SK-N-SH treated with all-trans-retinoic acid at 6 μM for 48 hours (cell line): ENCODE measurements at regions not wholly inside any gene's neighbourhood (a gene's known extent, or its start where the extent isn't known, plus 50 kb on each side); places are given as distances from the start of the nearest gene placed in this dataset.

Experiments used
- ATAC-seq: fragments of 200-7000 bp; cut with Tn5 transposase; 3 replicates; pipeline ENCODE4 v1.9.1; 2020; ENCODE audit warnings: mild to moderate bottlenecking, moderate library complexity
- ARNTL ChIP-seq: fragments of 450-650 bp; formaldehyde crosslinking; IDR thresholded peaks from 2 replicates; pipeline ENCODE4 v1.5.0; 2020; ENCODE audit warnings: low read depth, mild to moderate bottlenecking, moderate library complexity, borderline replicate concordance
- BACH2 ChIP-seq: fragments of 250-450 bp; sonication (Bioruptor Pico); IDR thresholded peaks from 2 replicates; pipeline ENCODE4 v1.9.0; 2021; ENCODE audit warnings: mild to moderate bottlenecking, borderline replicate concordance
- CSDC2 ChIP-seq: fragments of 250-450 bp; sonication (Bioruptor Pico); IDR thresholded peaks from 2 replicates; pipeline ENCODE4 v1.5.0; 2020; ENCODE audit warnings: mild to moderate bottlenecking, moderate library complexity
- ESRRG ChIP-seq: fragments of 250-450 bp; sonication (Bioruptor Pico); IDR thresholded peaks from 2 replicates; pipeline ENCODE4 v1.6.1; 2021; ENCODE audit warnings: mild to moderate bottlenecking
- GLIS3 ChIP-seq: fragments of 250-450 bp; sonication (Bioruptor Pico); IDR thresholded peaks from 2 replicates; pipeline ENCODE4 v1.5.0; 2020; ENCODE audit warnings: mild to moderate bottlenecking, moderate library complexity
- ISL1 ChIP-seq: fragments of 250-450 bp; sonication (Bioruptor Pico); IDR thresholded peaks from 2 replicates; pipeline ENCODE4 v2.1.2; 2022; ENCODE audit warnings: mild to moderate bottlenecking, moderate library complexity
- OSR1 ChIP-seq: fragments of 250-450 bp; sonication (Bioruptor Pico); IDR thresholded peaks from 2 replicates; pipeline ENCODE4 v1.8.0; 2022; ENCODE audit warnings: moderate library complexity, mild to moderate bottlenecking, inconsistent platforms
- PPARA ChIP-seq: fragments of 250-450 bp; sonication (Bioruptor Pico); IDR thresholded peaks from 2 replicates; pipeline ENCODE4 v1.5.0; 2020; ENCODE audit warnings: mild to moderate bottlenecking, borderline replicate concordance
- RARB ChIP-seq: fragments of 250-450 bp; sonication (Bioruptor Pico); IDR thresholded peaks from 2 replicates; pipeline ENCODE4 v1.8.0; 2021; ENCODE audit warnings: mild to moderate bottlenecking, moderate library complexity
- SNAI2 ChIP-seq: fragments of 250-450 bp; sonication (Bioruptor Pico); IDR thresholded peaks from 2 replicates; pipeline ENCODE4 v1.5.0; 2020; ENCODE audit warnings: mild to moderate bottlenecking, moderate library complexity
- TCF4 ChIP-seq: fragments of 250-450 bp; sonication (Bioruptor Pico); IDR thresholded peaks from 2 replicates; pipeline ENCODE4 v1.8.0; 2021; ENCODE audit warnings: mild to moderate bottlenecking, moderate library complexity, borderline replicate concordance
- TOX ChIP-seq: fragments of 250-450 bp; sonication (Bioruptor Pico); IDR thresholded peaks from 2 replicates; pipeline ENCODE4 v1.8.0; 2021; ENCODE audit warnings: mild to moderate bottlenecking, moderate library complexity, borderline replicate concordance
- ZFP3 ChIP-seq: fragments of 250-450 bp; sonication (Bioruptor Pico); IDR thresholded peaks from 2 replicates; pipeline ENCODE4 v1.5.0; 2020; ENCODE audit warnings: mild to moderate bottlenecking, moderate library complexity
- ZFP30 ChIP-seq: fragments of 450-650 bp; formaldehyde crosslinking; IDR thresholded peaks from 2 replicates; pipeline ENCODE4 v1.5.0; 2022; ENCODE audit warnings: mild to moderate bottlenecking, moderate library complexity
- ZNF565 ChIP-seq: fragments of 450-650 bp; formaldehyde crosslinking; conservative IDR thresholded peaks from 2 replicates; pipeline ENCODE4 v1.5.0; 2020; ENCODE audit warnings: low read depth, mild to moderate bottlenecking, moderate library complexity
- ZNF70 ChIP-seq: fragments of 450-650 bp; formaldehyde crosslinking; IDR thresholded peaks from 2 replicates; pipeline ENCODE4 v1.5.0; 2020; ENCODE audit warnings: mild to moderate bottlenecking, moderate library complexity
- ZNF8 ChIP-seq: fragments of 450-650 bp; formaldehyde crosslinking; IDR thresholded peaks from 2 replicates; pipeline ENCODE4 v1.5.0; 2020; ENCODE audit warnings: mild to moderate bottlenecking, moderate library complexity
- TF ChIP-seq, protein P1 (sequence below): fragments of 250-450 bp; sonication (Bioruptor Pico); IDR thresholded peaks from 2 replicates; pipeline ENCODE4 v1.5.1; 2020; ENCODE audit warnings: low read depth, mild to moderate bottlenecking, moderate library complexity
- TF ChIP-seq, protein P2 (sequence below): fragments of 250-450 bp; sonication (Bioruptor Pico); IDR thresholded peaks from 2 replicates; pipeline ENCODE4 v1.8.0; 2020; ENCODE audit warnings: mild to moderate bottlenecking, moderate library complexity, borderline replicate concordance
- TF ChIP-seq, protein P3 (sequence below): fragments of 250-450 bp; sonication (Bioruptor Pico); IDR thresholded peaks from 2 replicates; pipeline ENCODE4 v1.5.1; 2021; ENCODE audit warnings: mild to moderate bottlenecking, moderate library complexity
- TF ChIP-seq, protein P4 (sequence below): fragments of 250-450 bp; sonication (Bioruptor Pico); IDR thresholded peaks from 2 replicates; pipeline ENCODE4 v1.5.0; 2020; ENCODE audit warnings: mild to moderate bottlenecking, moderate library complexity
- TF ChIP-seq, protein P5 (sequence below): fragments of 250-450 bp; sonication (Bioruptor Pico); IDR thresholded peaks from 2 replicates; pipeline ENCODE4 v1.8.0; 2021; ENCODE audit warnings: low read depth, mild to moderate bottlenecking, moderate library complexity, borderline replicate concordance

DNA sequence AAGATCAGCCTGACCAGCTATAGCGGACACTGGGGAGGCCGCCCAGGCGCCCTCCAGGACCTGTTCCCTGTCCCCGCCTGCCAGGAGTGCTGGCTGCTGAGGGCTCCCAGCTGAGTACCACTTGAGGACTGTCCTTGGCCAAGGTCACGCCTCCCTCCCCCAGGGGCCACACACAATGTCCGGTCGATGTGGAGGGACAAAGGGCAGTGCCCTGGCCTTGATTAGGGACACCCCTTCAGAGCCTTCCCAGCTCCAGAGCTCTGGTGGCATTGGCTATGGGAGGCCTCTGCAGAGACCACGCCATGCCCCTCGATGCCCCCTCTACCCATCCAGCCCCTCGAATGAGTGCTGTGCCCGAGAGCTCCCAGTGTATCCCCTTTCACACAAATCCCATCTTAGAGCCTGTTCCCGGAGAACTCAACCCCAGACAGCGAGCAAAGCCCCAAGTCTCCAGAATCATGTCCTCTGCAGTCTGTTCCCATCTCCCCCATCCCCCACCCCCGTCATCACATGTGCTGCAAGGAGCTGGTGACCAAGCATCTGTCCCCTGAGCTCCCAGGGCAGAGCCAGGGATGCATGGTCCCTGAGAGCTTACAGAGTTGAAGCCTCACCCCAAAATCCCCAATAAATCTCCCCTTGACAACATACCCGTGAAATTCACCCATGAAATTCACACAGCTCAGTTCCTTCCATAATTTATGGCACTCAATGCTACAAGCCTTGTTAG, 158.9 kb downstream of the NUP210 start:
- TF ChIP-seq ZFP30 (no peak), ISL1 (CRISPR knock-in tag) (no peak), ARNTL (CRISPR knock-in tag) (no peak), ESRRG (CRISPR knock-in tag) (no peak), PPARA (CRISPR knock-in tag) (no peak)
- no peak for ATAC-seq

DNA sequence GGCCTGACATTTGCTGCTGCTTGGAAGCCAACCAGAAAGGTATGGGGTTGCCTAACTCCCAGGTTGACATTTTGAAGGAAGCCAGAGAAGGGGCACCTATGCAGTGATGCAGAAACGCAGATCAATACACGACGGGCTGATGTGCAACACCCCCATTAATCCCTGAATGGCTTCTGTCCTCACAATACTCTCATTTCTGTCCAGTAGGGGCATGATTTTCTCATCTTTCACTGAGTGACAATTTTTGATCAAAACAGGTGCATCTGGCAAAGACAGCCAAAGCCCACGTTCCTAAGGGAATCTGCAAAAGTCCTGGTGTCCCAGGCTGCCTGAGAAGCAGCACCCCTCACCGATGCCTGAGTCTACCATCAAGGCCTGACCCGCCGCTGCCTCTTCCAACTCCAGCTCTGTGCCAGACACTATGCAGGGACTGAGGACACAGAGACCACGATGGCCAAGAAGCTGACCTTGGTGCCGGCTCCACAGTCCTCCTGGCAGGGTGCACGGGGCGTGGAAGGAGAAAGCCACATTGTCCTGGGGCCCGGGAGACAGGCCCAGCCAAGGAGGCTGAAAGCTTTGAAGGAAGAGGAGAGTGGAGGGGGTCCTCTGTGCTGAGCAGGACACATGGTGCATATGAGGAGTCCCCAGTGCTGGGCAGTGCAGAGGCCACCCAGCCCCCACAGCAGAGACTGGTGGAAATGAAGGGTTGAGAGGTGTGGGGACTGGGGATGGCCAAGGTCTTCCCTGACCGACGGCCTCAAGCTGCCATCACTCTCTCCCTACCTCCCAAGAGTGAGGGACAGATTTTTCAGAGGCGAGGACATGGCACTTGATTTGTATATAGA, 159.6 kb downstream of the NUP210 start:
- peak; percentile 24; the same call in 1 of the 3 replicates for ATAC-seq
- TF ChIP-seq ZNF565 (no peak), ZFP30 (no peak), CSDC2 (CRISPR knock-in tag) (no peak), ISL1 (CRISPR knock-in tag) (no peak), ZNF70 (CRISPR knock-in tag) (no peak), ARNTL (CRISPR knock-in tag) (no peak)
- TF ChIP-seq, protein P1, sequence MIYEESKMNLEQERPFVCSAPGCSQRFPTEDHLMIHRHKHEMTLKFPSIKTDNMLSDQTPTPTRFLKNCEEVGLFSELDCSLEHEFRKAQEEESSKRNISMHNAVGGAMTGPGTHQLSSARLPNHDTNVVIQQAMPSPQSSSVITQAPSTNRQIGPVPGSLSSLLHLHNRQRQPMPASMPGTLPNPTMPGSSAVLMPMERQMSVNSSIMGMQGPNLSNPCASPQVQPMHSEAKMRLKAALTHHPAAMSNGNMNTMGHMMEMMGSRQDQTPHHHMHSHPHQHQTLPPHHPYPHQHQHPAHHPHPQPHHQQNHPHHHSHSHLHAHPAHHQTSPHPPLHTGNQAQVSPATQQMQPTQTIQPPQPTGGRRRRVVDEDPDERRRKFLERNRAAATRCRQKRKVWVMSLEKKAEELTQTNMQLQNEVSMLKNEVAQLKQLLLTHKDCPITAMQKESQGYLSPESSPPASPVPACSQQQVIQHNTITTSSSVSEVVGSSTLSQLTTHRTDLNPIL (CRISPR knock-in tag) = no peak
- TF ChIP-seq, protein P2, sequence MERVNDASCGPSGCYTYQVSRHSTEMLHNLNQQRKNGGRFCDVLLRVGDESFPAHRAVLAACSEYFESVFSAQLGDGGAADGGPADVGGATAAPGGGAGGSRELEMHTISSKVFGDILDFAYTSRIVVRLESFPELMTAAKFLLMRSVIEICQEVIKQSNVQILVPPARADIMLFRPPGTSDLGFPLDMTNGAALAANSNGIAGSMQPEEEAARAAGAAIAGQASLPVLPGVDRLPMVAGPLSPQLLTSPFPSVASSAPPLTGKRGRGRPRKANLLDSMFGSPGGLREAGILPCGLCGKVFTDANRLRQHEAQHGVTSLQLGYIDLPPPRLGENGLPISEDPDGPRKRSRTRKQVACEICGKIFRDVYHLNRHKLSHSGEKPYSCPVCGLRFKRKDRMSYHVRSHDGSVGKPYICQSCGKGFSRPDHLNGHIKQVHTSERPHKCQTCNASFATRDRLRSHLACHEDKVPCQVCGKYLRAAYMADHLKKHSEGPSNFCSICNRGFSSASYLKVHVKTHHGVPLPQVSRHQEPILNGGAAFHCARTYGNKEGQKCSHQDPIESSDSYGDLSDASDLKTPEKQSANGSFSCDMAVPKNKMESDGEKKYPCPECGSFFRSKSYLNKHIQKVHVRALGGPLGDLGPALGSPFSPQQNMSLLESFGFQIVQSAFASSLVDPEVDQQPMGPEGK (CRISPR knock-in tag) = no peak

DNA sequence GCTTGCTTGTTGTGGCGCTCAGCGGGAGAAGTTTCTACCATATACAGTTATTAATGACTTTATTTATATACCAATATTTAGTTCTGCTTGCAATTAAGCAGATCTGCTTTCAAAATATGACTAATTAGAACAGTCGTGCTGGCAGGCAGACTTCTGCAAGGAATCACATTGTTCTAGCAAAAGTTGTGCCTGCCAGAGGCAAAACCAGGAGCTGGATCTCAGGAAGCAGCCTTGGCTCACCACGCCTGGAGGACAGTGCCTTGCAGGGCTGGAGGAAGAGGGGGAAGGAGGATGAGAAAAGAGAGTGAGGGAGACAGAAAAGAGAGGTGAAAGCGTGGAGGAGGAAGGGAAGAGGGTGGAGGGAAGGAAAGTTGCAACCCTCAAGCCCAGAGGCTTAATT, 160.3 kb downstream of the NUP210 start:
- TF ChIP-seq ZFP3 (CRISPR knock-in tag) (no peak), GLIS3 (no peak), PPARA (CRISPR knock-in tag) (no peak), SNAI2 (no peak), OSR1 (CRISPR knock-in tag) (no peak), TOX (CRISPR knock-in tag) (no peak), TCF4 (CRISPR knock-in tag) (no peak), ZNF565 (no peak), ISL1 (CRISPR knock-in tag) (no peak), BACH2 (CRISPR knock-in tag) (no peak), ARNTL (CRISPR knock-in tag) (no peak), CSDC2 (CRISPR knock-in tag) (no peak), ZNF70 (CRISPR knock-in tag) (no peak), ZFP30 (no peak), ZNF8 (CRISPR knock-in tag) (no peak), RARB (no peak)
- TF ChIP-seq, protein P3, sequence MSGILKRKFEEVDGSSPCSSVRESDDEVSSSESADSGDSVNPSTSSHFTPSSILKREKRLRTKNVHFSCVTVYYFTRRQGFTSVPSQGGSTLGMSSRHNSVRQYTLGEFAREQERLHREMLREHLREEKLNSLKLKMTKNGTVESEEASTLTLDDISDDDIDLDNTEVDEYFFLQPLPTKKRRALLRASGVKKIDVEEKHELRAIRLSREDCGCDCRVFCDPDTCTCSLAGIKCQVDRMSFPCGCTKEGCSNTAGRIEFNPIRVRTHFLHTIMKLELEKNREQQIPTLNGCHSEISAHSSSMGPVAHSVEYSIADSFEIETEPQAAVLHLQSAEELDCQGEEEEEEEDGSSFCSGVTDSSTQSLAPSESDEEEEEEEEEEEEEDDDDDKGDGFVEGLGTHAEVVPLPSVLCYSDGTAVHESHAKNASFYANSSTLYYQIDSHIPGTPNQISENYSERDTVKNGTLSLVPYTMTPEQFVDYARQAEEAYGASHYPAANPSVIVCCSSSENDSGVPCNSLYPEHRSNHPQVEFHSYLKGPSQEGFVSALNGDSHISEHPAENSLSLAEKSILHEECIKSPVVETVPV (CRISPR knock-in tag) = no peak
- TF ChIP-seq, protein P4, sequence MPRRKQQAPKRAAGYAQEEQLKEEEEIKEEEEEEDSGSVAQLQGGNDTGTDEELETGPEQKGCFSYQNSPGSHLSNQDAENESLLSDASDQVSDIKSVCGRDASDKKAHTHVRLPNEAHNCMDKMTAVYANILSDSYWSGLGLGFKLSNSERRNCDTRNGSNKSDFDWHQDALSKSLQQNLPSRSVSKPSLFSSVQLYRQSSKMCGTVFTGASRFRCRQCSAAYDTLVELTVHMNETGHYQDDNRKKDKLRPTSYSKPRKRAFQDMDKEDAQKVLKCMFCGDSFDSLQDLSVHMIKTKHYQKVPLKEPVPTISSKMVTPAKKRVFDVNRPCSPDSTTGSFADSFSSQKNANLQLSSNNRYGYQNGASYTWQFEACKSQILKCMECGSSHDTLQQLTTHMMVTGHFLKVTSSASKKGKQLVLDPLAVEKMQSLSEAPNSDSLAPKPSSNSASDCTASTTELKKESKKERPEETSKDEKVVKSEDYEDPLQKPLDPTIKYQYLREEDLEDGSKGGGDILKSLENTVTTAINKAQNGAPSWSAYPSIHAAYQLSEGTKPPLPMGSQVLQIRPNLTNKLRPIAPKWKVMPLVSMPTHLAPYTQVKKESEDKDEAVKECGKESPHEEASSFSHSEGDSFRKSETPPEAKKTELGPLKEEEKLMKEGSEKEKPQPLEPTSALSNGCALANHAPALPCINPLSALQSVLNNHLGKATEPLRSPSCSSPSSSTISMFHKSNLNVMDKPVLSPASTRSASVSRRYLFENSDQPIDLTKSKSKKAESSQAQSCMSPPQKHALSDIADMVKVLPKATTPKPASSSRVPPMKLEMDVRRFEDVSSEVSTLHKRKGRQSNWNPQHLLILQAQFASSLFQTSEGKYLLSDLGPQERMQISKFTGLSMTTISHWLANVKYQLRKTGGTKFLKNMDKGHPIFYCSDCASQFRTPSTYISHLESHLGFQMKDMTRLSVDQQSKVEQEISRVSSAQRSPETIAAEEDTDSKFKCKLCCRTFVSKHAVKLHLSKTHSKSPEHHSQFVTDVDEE (CRISPR knock-in tag) = no peak
- TF ChIP-seq, protein P5, sequence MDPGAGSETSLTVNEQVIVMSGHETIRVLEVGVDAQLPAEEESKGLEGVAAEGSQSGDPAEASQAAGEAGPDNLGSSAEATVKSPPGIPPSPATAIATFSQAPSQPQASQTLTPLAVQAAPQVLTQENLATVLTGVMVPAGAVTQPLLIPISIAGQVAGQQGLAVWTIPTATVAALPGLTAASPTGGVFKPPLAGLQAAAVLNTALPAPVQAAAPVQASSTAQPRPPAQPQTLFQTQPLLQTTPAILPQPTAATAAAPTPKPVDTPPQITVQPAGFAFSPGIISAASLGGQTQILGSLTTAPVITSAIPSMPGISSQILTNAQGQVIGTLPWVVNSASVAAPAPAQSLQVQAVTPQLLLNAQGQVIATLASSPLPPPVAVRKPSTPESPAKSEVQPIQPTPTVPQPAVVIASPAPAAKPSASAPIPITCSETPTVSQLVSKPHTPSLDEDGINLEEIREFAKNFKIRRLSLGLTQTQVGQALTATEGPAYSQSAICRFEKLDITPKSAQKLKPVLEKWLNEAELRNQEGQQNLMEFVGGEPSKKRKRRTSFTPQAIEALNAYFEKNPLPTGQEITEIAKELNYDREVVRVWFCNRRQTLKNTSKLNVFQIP = no peak
- TF ChIP-seq, protein P1 (CRISPR knock-in tag) = no peak

More for the DNA sequence above, 160.3 kb downstream of the NUP210 start:
- no peak for ATAC-seq
